ENCODE measurements at regions not wholly inside any gene's neighbourhood (a gene's known extent, or its start where the extent isn't known, plus 50 kb on each side); places are given as distances from the start of the nearest gene placed in this dataset.

- TF ChIP-seq CTCF (IDR thresholded peaks at IDR 0.05) (no peak), POLR2AphosphoS5 (IDR thresholded peaks at IDR 0.05) (no peak), POLR2A (IDR thresholded peaks at IDR 0.05) (no peak), EP300 (IDR thresholded peaks at IDR 0.05) (no peak)
Observed at GRCh38 chr2:217103752-217104545, 244.1 kb upstream of the TNP1 start.
